Ecto neural progenitor cell (in vitro differentiated cells): ENCODE measurements at regions not wholly inside any gene's neighbourhood (a gene's known extent, or its start where the extent isn't known, plus 50 kb on each side); places are given as distances from the start of the nearest gene placed in this dataset.

Experiments
- DNase-seq: peaks from one replicate; pipeline ENCODE4 v3.0.0-alpha.2; 2018; ENCODE audit warnings: low spot score

GRCh38 chrX:85529141-85529540 lies 149.7 kb upstream of the POF1B start:
- peak; percentile 43 for DNase-seq

- no peak for DNase-seq
Observed at GRCh38 chrX:85517994-85518718, 138.7 kb upstream of the POF1B start.

GRCh38 chrX:85516131-85516530 lies 136.7 kb upstream of the POF1B start:
- no peak for DNase-seq

- DNase-seq = no peak
Observed at GRCh38 chrX:85506871-85507270, 127.4 kb upstream of the POF1B start.

- DNase-seq = no peak
Observed at GRCh38 chrX:85505801-85506200, 126.3 kb upstream of the POF1B start.

GRCh38 chrX:85504381-85504780 lies 124.9 kb upstream of the POF1B start:
- no peak for DNase-seq

- DNase-seq = no peak
Observed at GRCh38 chrX:85503258-85504158, 124.0 kb upstream of the POF1B start.

GRCh38 chrX:85501349-85501748 lies 121.9 kb upstream of the POF1B start:
- no peak for DNase-seq

GRCh38 chrX:85499400-85499799 lies 119.9 kb upstream of the POF1B start:
- no peak for DNase-seq

- no peak for DNase-seq
Observed at GRCh38 chrX:85493821-85494220, 114.4 kb upstream of the POF1B start.

GRCh38 chrX:85454295-85454694 lies 74.8 kb upstream of the POF1B start:
- no peak for DNase-seq

- DNase-seq = no peak
Observed at GRCh38 chrX:85444613-85445012, 65.1 kb upstream of the POF1B start.
